Neural progenitor cell (in vitro differentiated cells): ENCODE measurements at regions not wholly inside any gene's neighbourhood (a gene's known extent, or its start where the extent isn't known, plus 50 kb on each side); places are given as distances from the start of the nearest gene placed in this dataset.
"Not testable (repeated sequence)": the region's sequence is repeated elsewhere in the genome, so short reads cannot be mapped to it uniquely, and the experiment has no call there.

Experiments
- EZH2 ChIP-seq: fragments of 200-600 bp; sonication (generic); IDR thresholded peaks from 2 replicates; pipeline ENCODE4 v1.6.1; 2017; ENCODE audit warnings: antibody characterized with exemption, mild to moderate bottlenecking, moderate library complexity
- EZH2phosphoT487 ChIP-seq: fragments of 200-600 bp; sonication (generic); IDR thresholded peaks from 2 replicates; pipeline ENCODE4 v1.6.1; 2017; ENCODE audit warnings: antibody characterized with exemption
- TF ChIP-seq, protein P1 (sequence below): fragments of 200-600 bp; sonication (generic); IDR thresholded peaks from 2 replicates; pipeline ENCODE4 v1.5.1; 2017; ENCODE audit warnings: antibody characterized with exemption, mild to moderate bottlenecking

DNA sequence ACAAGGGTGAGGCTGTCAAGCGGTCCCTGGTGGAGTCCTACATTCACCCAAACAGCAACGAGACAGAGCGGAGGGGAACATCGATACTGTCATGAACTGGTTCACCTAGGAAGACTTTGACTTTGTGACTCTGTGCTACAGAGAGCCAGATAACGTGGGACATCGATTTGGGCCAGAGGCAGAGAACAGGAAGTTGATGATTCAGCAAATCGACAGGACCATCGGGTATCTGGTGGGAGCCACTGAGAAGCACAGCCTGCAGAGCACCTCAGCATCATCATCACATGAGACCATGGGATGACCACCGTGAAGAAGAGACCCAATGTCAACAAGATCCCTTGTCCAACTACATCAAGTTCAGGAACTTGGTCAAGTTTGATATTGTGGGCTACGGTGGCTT, 104.1 kb upstream of the DRD5 start:
- TF ChIP-seq, protein P1, sequence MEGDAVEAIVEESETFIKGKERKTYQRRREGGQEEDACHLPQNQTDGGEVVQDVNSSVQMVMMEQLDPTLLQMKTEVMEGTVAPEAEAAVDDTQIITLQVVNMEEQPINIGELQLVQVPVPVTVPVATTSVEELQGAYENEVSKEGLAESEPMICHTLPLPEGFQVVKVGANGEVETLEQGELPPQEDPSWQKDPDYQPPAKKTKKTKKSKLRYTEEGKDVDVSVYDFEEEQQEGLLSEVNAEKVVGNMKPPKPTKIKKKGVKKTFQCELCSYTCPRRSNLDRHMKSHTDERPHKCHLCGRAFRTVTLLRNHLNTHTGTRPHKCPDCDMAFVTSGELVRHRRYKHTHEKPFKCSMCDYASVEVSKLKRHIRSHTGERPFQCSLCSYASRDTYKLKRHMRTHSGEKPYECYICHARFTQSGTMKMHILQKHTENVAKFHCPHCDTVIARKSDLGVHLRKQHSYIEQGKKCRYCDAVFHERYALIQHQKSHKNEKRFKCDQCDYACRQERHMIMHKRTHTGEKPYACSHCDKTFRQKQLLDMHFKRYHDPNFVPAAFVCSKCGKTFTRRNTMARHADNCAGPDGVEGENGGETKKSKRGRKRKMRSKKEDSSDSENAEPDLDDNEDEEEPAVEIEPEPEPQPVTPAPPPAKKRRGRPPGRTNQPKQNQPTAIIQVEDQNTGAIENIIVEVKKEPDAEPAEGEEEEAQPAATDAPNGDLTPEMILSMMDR = not testable (repeated sequence)
- TF ChIP-seq EZH2phosphoT487, EZH2: not testable (repeated sequence)
